ENCODE measurements at regions not wholly inside any gene's neighbourhood (a gene's known extent, or its start where the extent isn't known, plus 50 kb on each side); places are given as distances from the start of the nearest gene placed in this dataset.

DNA sequence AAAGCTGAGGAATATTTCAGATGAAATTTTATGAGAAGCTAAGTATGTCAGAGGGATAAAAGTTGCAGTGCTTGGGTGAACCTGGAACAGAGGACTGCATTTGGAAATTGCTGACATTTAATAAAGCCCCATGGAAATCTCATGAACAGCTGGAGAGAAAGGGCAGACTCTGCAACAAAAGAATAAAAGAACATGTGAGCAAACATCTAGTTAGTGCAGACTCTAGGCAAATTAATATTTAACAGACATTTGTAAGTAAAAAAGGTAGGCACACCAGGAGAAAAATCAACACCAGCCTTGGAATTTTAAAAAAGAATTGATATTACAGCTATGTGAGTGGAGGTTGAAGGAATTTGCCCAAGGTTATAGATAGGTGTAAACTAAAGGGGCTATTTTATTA is 114.6 kb upstream of the PUDP start:
- no peak for DNase-seq (ENCODE audit: low spot score in 2 of 2)
- intact Hi-C loops (cut with DNase I): no loop called here
- Histone ChIP-seq H3K36me3 (no peaks in the 10 kb centered on the region), H3K4me1 (no peaks in the 10 kb centered on the region), H3K27me3 (no peaks in the 10 kb centered on the region), H3K9me3 (no peaks in the 10 kb centered on the region), H3K4me3 (no peak overlapping the region), H3K27ac (no peak overlapping the region)
- TF ChIP-seq, protein P1, sequence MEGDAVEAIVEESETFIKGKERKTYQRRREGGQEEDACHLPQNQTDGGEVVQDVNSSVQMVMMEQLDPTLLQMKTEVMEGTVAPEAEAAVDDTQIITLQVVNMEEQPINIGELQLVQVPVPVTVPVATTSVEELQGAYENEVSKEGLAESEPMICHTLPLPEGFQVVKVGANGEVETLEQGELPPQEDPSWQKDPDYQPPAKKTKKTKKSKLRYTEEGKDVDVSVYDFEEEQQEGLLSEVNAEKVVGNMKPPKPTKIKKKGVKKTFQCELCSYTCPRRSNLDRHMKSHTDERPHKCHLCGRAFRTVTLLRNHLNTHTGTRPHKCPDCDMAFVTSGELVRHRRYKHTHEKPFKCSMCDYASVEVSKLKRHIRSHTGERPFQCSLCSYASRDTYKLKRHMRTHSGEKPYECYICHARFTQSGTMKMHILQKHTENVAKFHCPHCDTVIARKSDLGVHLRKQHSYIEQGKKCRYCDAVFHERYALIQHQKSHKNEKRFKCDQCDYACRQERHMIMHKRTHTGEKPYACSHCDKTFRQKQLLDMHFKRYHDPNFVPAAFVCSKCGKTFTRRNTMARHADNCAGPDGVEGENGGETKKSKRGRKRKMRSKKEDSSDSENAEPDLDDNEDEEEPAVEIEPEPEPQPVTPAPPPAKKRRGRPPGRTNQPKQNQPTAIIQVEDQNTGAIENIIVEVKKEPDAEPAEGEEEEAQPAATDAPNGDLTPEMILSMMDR (IDR thresholded peaks at IDR 0.05): no peak

DNA sequence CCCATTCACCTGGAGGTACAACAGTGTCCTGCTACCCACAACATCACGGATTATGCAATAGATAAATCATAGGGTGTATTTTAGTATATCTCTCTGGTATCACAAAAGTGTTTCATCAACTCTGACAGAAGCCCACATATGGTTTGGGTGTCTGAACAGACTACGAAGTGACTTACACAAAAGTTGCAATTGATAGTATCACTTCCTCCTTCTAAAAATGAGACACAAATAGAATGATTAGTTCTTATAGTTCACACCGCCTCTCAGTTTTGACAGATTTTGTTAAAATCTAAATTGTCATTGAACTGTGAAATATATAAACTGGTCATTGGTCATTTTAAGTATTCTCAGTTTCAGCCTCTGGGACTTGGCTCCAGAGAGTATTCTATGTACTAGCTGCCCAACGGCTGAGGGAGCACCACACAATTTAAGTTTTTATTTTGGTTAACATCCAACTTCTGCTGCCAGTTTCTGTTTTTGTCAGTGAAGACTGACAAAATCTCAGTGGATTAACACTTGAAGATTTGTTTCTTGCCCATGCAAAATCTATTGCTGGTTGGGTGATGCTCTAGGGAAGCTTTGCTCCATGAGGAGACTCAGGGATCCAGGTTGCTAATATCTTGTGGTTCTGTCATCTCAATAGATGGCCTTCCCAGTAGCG is 113.8 kb upstream of the PUDP start:
- H3K27me3 ChIP-seq: no peaks in the 10 kb centered on the region
- TF ChIP-seq, protein P1 (IDR thresholded peaks at IDR 0.05): no peak
- no peak for DNase-seq (ENCODE audit: low spot score in 2 of 2)
- intact Hi-C loops (cut with DNase I): no loop called here
- no peak overlapping the region for H3K4me3 ChIP-seq
- no peaks in the 10 kb centered on the region for H3K9me3 ChIP-seq
- no peaks in the 10 kb centered on the region for H3K4me1 ChIP-seq
- no peaks in the 10 kb centered on the region for H3K36me3 ChIP-seq
- H3K27ac ChIP-seq: no peak overlapping the region

DNA sequence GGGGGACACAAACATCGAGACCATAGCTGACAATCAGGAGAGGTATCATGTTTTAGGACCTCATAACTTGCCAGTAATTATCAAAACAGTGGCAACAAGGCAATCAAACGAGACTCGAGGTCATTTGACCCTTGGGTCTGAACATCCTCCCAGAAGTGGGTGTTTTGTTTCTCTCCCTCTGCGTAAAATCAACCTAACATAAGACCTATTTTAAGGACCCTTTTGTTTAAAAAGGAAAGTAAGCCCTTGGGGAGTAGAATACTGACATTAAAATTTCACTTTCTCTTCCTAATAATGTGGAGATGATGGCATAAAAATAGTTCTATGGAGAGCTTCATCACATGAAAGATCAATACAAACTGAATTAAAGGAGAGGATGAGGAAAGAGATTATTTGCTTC is 106.2 kb upstream of the PUDP start:
- intact Hi-C loops (cut with DNase I): no loop called here
- Histone ChIP-seq H3K27me3 (no peaks in the 10 kb centered on the region), H3K4me1 (no peaks in the 10 kb centered on the region), H3K4me3 (no peak overlapping the region), H3K9me3 (peaks cover 0 to 4% of the 10 kb centered on the region in 2 donors), H3K27ac (no peak overlapping the region), H3K36me3 (peaks cover 0 to 9% of the 10 kb centered on the region in 2 donors)
- no peak for DNase-seq (ENCODE audit: low spot score in 2 of 2)
- TF ChIP-seq, protein P1 (IDR thresholded peaks at IDR 0.05): no peak

DNA sequence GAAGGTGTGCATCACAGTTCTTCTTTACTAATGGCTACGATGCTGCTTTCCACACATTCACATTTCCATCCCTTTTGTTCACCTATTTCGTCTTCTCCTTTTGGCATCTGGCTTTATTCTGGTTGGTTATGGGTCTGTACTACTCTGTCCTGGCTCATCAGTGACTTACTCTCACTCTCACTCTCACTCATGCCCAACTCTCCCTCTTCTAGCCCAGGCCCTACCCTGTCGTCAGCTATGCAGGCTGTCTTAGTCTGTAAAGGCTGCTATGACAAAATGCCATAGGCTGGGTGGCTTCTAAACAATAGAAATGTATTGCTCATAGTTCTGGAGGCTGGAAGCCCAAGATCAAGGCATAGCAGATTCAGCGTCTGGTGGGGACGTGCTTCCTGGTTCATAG is 105.6 kb upstream of the PUDP start:
- DNase-seq (ENCODE audit: low spot score in 2 of 2): no peak
- Histone ChIP-seq H3K4me1 (no peaks in the 10 kb centered on the region), H3K36me3 (peaks cover 0 to 9% of the 10 kb centered on the region in 2 donors), H3K4me3 (no peak overlapping the region), H3K9me3 (peaks cover 0 to 4% of the 10 kb centered on the region in 2 donors), H3K27ac (no peak overlapping the region), H3K27me3 (no peaks in the 10 kb centered on the region)
- TF ChIP-seq, protein P1 (IDR thresholded peaks at IDR 0.05): no peak
- intact Hi-C loops (cut with DNase I): no loop called here

DNA sequence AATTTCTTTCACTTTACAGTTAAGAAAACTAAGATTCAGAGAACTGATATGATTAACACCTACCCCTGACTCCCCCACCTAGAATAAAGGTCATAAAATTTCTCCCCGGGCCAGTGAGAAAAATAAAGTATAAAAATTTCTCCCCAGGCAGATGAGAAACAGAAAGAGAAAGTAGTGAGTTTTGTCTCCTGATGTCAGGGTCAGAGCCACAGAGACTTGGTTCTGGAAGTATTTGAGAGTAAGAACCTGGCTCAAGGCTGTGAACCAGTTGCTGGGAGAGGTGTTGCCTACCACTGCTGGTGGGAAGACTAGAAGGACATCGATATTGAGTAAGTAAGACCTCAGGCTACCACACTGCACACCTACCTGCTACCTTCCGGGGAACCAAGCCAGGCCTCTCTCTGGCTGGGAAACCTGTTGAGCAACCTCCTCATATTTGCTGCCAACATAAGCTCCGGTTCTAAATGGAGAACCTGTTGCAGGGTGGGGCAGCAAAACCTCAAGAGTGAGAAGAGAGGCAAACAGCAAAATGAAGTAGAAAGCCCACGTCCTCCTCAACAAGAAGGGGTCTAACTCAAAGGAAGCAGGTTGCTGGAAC is 104.2 kb upstream of the PUDP start:
- H3K36me3 ChIP-seq: peaks cover 0 to 9% of the 10 kb centered on the region in 2 donors
- peaks cover 0 to 4% of the 10 kb centered on the region in 2 donors for H3K9me3 ChIP-seq
- TF ChIP-seq, protein P1 (IDR thresholded peaks at IDR 0.05): no peak
- no peaks in the 10 kb centered on the region for H3K4me1 ChIP-seq
- H3K27me3 ChIP-seq: no peaks in the 10 kb centered on the region
- no peak overlapping the region for H3K27ac ChIP-seq
- intact Hi-C loops (cut with DNase I): no loop called here
- H3K4me3 ChIP-seq: no peak overlapping the region
- DNase-seq (ENCODE audit: low spot score in 2 of 2): no peak
